B cell (primary cell): ENCODE measurements at regions not wholly inside any gene's neighbourhood (a gene's known extent, or its start where the extent isn't known, plus 50 kb on each side); places are given as distances from the start of the nearest gene placed in this dataset.

Experiments
- EZH2 ChIP-seq: IDR thresholded peaks from 2 replicates; pipeline ENCODE4 v1.6.1; 2012; ENCODE audit warnings: borderline replicate concordance, low read depth, mild to moderate bottlenecking, moderate library complexity, low read length; ENCODE audit not compliant: insufficient read depth, poor library complexity, severe bottlenecking
- TF ChIP-seq, protein P1 (sequence below): fragments of 200-600 bp; IDR thresholded peaks from one replicate; pipeline ENCODE4 v1.8.0; 2022; ENCODE audit warnings: antibody characterized with exemption, mild to moderate bottlenecking

DNA sequence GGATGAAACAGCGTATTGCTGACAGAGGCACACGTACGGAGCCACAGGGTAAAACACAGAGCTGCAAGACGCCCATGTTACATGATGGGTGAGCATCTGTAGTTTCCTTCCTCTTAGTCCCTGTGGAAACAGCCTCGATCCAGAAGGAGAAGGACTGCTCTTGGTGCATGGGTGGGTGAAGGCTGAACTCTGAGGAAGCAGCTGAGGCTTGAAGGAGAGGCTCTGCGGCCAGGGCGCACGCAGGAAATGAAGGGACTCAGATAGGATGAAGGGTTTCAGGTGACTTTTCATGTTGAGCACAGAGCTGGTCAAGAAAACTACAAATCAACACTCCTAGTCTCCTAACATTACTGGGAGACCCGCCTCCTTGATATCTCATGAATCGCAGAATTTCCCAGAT is 65.7 kb upstream of the ADA2 start:
- TF ChIP-seq, protein P1, sequence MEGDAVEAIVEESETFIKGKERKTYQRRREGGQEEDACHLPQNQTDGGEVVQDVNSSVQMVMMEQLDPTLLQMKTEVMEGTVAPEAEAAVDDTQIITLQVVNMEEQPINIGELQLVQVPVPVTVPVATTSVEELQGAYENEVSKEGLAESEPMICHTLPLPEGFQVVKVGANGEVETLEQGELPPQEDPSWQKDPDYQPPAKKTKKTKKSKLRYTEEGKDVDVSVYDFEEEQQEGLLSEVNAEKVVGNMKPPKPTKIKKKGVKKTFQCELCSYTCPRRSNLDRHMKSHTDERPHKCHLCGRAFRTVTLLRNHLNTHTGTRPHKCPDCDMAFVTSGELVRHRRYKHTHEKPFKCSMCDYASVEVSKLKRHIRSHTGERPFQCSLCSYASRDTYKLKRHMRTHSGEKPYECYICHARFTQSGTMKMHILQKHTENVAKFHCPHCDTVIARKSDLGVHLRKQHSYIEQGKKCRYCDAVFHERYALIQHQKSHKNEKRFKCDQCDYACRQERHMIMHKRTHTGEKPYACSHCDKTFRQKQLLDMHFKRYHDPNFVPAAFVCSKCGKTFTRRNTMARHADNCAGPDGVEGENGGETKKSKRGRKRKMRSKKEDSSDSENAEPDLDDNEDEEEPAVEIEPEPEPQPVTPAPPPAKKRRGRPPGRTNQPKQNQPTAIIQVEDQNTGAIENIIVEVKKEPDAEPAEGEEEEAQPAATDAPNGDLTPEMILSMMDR = no peak
- no peak for TF ChIP-seq EZH2
